SU-DHL-6 (cell line): ENCODE measurements at regions not wholly inside any gene's neighbourhood (a gene's known extent, or its start where the extent isn't known, plus 50 kb on each side); places are given as distances from the start of the nearest gene placed in this dataset.

Source experiments
- EZH2phosphoT487 ChIP-seq: fragments of 200-600 bp; sonication (generic), shearing (Covaris generic); conservative IDR thresholded peaks from 2 replicates; pipeline ENCODE4 v1.6.1; 2018; ENCODE audit warnings: mild to moderate bottlenecking, antibody characterized with exemption, low read length, moderate library complexity, mixed read lengths
- TF ChIP-seq, protein P1 (sequence below): fragments of 200-600 bp; sonication (generic); IDR thresholded peaks from one replicate; pipeline ENCODE4 v1.5.1; 2017; ENCODE audit warnings: antibody characterized with exemption, mild to moderate bottlenecking, low read length, moderate library complexity; ENCODE audit not compliant: insufficient read depth, poor library complexity, severe bottlenecking

DNA sequence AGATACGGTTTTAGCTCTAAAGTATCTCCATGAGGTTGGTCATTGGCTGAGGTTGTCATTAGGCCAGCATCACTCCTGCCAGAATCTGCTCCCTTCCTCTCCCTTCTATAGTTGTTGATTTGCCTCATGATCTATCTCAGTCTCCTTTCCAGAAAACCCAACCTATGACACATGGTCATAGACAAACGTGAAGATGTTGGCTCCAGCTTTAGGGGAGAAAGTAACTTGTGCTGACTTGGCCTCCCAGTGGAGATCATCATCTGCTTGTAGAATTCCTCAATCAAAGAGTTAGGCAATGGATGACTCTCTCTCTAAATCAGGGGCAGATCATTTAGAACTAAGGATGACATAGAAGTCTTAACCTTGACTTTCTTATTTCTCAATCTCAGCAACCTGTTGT is 894.4 kb downstream of the TTLL7 start:
- TF ChIP-seq, protein P1, sequence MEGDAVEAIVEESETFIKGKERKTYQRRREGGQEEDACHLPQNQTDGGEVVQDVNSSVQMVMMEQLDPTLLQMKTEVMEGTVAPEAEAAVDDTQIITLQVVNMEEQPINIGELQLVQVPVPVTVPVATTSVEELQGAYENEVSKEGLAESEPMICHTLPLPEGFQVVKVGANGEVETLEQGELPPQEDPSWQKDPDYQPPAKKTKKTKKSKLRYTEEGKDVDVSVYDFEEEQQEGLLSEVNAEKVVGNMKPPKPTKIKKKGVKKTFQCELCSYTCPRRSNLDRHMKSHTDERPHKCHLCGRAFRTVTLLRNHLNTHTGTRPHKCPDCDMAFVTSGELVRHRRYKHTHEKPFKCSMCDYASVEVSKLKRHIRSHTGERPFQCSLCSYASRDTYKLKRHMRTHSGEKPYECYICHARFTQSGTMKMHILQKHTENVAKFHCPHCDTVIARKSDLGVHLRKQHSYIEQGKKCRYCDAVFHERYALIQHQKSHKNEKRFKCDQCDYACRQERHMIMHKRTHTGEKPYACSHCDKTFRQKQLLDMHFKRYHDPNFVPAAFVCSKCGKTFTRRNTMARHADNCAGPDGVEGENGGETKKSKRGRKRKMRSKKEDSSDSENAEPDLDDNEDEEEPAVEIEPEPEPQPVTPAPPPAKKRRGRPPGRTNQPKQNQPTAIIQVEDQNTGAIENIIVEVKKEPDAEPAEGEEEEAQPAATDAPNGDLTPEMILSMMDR, result no peak
- no peak for TF ChIP-seq EZH2phosphoT487
